Activated CD4-positive, alpha-beta T cell treated with anti-CD3 and anti-CD28 coated beads for 4 hours (primary cell): ENCODE measurements at regions not wholly inside any gene's neighbourhood (a gene's known extent, or its start where the extent isn't known, plus 50 kb on each side); places are given as distances from the start of the nearest gene placed in this dataset.
A peak's percentile ranks its signal among the peaks of the same experiment; 100 is the strongest.
"Not testable (repeated sequence)": the region's sequence is repeated elsewhere in the genome, so short reads cannot be mapped to it uniquely, and the experiment has no call there.

Experiments used
- DNase-seq, 2 donors: peaks; one replicate each; pipeline ENCODE4 v3.0.0-alpha.2; 2020

DNA sequence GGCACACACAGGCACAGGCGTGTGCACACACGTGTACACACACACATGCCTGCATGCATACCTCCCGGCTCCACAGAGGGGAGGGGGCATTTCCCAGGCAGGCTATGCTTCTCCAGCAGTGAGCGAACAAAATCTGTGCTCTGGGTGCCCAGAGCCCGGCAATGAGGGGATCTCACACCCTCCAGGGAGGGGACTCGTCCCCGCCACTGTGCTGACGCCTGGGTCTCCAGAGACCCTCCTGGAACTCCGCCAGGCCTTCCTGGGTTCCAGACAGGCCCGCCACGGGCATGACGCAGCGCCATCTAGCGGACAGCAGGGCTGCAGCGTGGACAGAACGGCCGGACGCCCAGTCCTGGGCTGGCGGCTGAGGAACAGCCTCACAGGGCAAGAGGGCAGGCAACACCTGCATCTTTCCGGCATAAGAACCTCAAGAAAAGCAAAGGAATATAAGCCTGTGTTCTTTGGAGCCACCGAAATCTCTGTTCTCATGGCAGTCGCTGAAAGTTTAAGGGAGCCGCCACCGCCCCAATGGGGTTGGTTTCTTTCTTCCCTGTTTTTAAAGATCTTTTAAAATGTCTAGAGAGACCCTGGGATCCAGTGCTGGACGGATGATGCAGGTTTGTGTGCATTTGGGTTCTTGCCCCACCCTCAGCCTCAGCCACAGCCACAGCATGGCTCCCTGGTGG lies 135.6 kb upstream of the PPP1R26 start:
- peak; percentile 17 to 26 for DNase-seq

DNA sequence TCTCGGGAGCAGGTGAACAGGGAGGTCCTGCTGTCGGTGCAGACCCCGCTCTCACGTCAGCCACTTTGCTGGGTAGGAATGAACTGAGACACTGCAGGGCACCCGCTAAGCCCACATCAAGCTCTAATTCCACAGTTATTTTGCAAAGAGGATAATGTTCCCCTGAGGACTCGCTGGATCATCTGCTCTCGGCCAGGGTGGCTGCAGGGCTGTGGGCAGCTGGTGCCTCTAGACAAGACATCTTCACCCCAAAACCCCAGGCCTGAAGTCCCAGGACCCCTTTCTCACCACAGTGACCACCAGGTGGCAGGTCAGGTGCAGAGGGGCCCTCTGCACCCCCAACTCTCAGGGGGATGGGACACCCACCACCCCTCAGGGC lies 135.1 kb upstream of the PPP1R26 start:
- DNase-seq = no peak

DNA sequence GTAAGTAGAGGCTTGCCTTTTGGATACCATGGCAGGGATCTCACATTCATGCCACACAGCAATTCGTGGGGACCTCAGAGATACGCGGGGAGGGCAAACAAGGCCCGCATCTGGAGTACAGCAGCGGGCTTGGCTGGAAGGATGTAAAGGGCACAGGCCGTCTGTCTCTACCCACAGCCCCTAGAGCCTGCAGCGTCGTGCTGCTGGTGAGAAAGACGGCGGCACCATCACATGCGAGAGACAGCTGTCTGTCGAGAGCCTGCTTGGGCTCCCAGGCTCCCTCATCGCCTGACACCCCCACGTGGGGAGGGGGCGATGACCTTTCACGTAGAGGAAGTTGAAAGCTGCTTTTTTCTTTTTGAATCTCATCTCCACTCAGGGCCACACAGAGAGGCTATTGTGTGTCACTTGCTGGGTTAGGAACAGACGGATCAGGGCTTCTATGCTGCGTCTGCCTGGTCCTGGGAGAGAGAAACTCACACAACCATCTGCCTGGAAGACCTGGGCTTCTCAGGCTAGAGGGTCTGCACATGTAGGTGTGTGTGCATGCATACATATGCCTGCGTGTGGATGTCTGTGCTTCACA lies 134.6 kb upstream of the PPP1R26 start:
- no peak for DNase-seq

DNA sequence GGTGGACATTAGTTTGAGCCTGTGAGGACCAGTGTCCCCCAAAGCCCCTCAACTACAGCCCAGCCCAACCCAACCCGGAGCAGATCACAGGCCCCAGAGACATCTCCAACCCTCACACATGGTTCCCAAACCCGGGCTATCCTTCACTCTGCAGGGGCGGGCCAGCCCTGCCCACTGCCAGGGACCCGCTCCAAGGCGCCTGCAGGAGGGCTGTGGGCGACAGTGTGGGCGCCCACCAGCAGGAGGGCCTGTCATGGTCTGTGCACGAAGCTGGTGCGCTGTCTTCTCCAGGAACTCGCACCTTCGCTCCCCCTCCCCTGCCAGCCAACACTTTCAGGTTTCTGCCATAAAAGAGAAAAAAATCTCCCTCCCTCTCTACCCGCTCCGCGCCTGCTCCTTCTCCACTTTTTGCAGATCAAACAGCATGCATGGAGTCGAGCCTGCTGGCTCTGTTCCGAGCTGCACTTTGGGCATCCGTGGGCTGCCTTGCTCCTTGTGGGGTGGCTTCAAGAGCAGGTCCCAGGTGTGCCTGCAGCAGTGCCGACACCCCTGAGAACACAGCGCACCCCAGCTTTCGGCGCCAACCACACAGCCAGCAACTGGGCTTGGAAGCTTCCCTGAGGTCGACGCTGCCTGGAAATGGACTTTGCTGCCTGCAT lies 133.7 kb upstream of the PPP1R26 start:
- DNase-seq = no peak

DNA sequence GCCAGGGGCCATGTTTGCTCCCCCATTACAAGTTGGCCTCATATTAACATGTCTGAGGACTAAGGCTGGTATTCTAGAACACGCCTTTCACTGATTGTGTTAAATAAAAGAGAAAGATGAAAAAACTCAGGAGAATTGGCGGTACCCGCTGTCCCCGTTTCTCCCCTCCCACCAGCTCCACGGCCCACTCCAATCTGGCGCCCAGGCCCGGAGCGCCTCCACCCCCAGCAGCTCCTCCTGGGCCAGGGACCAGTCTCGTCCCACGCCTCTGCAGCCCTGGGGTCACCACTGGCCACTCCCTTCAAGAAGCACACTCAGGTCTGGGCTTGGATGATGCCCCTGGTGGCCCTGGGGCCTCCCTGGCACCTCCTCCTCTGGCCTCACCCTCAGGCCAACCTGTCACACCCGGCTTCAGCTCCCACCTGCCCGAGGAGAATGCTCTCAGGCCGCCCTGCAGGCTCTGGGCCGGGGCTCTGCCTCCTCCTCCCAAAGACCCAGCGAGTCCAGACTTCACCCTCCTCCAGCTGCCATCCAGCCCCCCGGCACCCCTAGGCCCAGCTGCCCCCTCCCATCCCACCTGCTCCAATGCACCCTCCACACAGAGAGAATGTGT lies 133.0 kb upstream of the PPP1R26 start:
- DNase-seq = no peak

DNA sequence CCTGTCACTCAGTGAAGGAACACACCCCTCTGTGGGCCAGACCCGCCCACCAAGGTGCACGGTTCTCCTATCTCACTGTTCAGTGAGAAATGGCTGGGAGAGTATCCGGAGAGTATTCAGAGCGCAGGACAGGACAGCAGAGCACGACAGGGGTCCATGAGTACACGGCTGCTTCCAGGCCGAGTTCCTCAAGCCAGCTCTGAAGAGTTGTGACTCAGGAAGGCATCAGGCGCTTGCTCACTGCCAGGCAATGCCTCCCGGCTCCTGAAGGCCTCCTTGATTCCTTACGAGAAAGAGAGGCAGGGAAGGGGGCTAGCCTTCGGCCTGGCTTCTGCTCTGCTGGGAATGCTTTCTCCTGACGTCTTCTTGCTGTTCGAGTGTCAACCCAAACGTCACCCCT lies 132.1 kb upstream of the PPP1R26 start:
- no peak for DNase-seq

DNA sequence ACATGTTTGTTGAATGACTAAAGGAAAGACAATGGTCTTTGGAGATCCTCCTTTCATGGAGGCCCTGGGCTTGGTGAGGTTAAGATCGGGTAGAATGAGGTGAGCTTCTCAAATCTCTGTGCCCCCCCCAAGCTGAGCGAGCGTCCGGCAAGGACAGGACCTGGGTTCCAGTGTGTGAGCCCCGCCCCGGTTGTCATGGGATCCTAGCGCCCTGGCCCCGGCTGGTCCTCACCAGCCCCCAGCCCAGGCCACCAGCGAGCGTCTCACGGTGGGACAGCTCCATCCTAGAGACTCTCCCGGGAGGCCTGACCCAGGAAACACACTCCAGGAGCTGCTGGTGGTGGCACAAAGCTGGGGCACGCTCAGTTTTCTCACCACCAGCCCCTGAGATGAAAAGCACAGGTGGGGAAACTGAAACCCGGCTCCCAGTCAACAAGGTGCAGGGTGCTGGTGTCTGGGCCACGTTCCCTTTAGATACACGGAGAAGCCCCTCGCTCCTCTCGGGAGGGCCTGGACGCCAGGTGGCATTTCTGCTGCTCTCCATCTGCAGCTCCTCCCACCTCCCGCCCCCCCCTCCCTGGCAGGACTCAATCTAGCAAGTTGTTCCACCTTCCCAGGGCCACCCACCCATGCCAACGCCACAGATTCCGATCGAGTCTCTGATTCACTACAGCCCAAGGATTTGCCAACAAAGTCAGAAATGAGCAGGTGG lies 131.3 kb upstream of the PPP1R26 start:
- DNase-seq = no peak

DNA sequence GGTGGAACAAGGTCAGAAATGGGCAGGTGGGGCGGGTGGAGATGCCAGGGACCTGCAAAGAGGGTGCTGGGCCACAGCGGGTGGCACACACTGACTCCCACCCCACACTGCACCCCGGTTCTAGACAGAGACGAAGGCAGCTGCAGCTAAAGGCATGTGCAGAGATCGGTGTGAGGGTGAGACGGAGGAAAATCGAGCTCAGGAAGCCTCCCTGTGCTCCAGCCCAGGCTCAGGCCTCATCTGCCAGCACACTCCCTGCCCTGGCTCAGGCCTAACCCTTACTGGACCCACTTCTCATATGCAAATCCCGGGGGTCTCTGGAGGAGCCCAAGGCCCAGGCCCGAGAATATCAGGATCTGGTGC lies 130.8 kb upstream of the PPP1R26 start:
- no peak for DNase-seq

DNA sequence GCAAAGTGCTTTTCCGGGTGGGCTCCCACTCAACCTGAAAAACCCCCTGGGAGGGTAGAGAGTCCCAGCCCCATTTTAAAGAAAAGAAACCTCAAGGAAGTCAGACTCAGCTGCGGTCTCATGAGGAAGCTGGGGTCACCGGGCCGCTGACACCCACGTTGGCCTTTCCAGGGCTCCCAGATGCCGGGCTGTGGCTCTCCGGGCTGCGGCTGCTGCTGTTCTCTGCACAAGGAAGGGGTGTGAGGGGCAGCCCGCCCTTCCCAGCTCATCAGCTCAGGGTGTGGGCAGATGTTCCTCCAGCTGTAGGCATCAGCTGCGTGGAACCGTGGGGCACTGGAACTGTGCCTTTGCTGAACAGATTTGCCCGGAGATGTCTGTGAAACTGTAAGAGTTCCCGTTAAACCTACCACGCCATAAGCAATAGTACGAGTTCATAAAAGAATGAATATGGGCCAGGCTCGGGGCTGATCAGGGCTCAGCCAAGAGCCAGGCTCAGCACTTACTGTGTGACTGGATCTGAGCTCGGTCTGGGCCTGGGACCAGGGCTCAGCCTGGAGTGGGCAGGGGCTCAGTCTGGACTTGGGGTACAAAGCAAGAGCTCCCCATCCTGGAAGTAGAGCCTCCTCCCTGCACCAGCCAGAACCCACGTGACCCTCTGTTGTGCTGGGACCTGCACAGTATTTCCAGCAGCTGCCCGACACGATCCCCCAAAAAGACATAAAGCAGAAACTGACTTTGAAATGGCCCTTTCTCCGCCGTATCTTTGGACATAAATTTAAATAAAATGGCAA lies 130.2 kb upstream of the PPP1R26 start:
- DNase-seq = no peak

DNA sequence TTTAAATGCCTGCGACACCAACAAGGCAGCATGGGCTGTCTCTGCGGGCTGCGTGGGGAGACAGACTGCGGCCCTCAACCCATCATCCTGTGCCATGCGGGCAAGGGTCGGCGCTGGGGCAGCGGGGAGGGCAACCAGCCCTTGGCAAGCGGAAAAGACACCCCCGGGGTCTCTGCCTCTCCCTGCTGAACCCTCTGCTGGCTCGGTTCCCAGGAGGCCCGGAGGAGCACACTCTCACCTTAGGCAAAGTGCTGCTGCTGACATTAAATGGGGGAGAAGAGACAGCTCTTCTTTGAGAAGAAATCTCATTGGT lies 129.6 kb upstream of the PPP1R26 start:
- DNase-seq = no peak

DNA sequence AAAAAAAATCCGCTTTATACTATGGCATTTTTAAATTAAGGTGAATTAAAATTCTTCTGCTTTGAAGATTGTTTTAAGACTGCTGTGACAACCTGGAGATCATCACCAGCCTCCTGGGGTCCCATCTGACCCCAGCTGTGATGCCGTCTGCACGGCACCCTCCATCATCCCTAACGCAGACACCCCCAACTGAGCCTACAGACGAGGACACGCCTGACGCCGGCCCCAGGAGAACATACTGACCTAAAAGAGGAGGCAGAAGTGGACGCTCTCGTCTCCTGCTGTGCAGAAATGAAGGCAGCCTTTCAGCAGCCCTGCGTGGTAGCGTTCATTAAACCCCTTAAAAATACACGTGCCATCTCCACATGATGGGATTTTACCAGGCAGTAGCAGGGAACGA lies 125.6 kb upstream of the PPP1R26 start:
- no peak for DNase-seq

DNA sequence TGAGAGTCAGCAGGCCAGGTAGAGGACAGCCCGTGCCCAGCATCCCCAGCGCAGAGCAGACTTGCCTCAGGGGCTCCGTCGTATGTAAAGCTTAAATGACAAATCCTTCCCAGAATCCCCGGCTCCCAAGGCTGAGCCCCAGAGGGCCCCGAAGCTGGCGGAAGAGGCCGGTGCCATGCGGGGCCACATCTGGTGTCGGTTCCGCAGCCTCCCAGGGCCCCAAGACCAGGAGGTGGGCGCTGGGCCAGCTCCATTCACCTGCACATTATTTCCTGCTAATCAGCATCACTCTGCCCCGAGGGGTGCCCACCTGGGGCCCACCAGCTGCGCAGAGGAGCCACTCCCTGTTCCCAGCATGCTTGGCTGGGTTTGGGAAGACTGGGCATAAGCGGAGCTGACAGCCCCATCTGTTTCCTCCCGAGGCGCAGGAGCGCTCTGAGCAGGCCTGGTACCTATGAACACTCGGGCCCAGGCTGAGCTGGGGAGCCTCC lies 124.0 kb upstream of the PPP1R26 start:
- no peak for DNase-seq

DNA sequence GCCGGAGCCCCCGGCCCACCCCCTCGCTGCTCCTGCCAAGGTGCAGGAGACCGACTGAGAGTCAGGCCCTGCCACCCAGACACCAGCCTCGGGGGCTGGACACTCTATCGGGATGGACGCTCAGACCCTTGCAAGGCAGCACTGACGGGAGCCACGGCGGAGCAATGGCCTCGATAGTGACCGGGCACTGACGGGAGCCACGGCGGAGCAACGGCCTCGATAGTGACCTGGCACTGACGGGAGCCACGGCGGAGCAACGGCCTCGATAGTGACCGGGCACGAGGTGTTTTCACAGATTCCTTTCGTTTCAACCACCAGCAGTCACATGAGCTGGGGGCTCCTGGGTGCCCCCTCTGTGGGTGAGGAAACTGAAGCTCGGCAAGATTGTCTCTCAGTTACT lies 123.6 kb upstream of the PPP1R26 start:
- no peak for DNase-seq

DNA sequence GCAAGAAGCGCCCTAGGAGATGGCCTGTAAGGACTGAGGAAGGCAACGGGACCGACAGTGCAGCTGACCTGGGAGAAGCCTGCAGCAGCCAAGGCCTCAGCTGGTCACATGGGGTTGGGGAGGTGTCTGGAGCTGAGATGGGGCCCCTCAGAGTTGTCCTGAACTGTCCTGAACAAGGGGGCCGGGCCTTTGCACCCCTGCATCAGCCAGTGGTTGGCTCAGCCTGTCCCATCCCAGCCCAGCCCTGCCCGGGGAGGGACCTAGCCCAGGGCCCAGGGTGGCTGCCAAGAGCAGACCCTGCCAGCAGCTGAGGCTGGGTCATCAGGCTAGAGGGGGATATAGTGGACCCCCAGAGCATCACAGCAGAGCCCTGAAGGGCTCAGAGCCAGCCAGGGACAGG lies 122.8 kb upstream of the PPP1R26 start:
- no peak for DNase-seq

DNA sequence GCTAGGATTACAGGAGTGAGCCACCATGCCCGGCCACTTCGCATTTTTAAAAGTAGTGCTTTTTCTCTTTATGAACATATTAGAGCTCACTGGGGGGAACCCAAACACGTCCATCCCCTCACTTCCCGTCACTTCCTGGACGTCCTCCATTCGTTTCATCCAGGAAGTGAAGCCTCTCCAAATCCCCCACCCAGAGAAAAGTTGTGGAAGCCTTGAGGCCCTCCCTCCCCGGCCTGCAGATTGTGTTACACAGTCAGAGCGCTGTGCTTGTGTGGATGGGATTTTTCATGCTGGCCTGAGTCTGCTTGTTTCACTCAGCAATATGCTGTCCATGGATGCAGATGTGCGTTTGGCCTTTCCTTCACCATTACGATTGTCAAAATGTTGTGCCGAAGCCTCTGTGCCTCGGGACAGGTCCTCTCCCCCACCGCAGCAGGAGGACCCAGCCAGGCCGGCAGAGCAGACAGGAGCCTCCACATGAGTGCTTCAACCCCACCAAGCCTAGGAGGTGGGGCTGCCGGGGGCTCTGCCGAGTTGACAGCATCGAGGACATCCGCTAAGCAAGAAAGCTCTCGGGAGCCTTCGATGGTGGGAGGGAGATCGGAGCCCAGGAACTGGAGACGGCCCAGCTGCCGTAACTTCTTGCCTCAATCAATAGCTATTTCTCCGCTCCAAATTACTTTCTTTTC lies 121.6 kb upstream of the PPP1R26 start:
- DNase-seq = no peak

DNA sequence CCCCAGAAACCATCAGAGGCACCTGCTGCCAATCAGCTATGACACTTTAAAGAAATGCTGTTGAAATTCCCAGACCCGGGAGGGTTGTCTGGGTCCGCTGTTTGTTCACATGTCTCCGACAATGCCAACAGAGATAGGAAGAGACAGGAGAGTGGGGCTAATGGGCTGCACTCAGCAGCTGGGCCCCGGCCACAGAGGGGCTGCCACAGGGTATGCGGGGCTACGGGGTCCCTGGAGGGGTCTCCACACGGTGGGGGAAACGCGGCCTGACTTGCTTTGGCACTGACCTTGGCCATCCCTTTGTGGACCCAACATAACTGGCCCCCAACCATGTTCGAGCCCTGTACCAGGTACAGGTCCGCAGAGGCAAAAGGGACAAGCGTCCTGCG lies 121.0 kb upstream of the PPP1R26 start:
- DNase-seq = no peak

DNA sequence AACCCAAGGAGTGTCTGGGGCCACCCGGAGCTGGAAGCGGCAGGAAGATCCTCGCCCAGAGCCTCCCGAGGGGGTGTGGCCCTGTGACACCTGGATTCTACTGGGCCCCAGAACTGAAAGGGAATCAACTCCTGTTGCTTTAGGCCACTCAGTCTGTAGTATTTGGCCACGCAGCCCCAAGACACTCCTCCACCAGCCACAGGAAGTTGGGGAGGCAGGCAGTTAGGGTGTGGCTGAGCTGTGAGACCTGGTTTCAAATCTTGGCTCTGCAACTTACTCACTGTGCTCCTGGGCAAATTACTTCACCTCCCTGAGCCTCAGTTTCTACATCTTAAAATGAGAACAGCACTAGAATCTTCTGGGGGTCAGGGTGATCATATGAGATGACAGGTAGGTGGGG lies 119.8 kb upstream of the PPP1R26 start:
- no peak for DNase-seq

DNA sequence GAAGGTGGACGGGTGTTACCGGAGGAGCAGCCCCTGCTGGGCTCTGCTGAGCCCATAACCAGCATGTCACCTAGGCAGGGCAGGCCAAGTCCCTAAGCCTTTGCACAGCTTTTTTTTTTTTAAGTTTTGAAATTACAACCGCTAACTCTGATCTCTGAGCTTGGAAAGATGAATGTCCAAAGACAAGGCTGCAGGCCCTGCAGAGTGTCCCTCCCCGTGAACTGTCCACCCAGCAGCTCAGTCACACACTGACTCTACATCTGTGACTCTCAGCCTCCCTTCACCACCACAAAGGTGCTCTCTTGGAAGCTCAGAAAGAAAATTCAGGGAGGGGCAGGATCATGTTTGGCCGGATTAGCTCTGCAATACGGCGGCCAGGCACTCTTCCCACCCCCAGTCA lies 119.0 kb upstream of the PPP1R26 start:
- no peak for DNase-seq

DNA sequence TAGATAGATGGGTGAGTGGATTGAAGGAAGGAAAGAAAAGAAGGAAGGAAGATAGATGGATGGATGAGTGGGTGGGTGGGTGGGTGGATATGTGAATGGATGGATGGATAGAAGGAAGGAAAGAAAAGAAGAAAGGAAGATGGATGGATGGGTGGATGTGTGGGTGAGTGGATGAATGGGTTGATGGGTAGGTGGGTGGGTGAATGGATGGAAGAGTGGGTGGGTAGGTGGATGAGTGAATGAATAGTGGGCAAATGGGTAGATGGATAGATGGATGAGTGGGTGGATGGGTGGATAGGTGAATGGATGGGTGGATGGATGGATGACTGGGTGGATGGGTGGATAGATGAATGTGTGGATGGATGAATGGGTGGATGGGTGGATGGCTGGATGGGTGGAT lies 117.9 kb upstream of the PPP1R26 start:
- DNase-seq = not testable (repeated sequence)

DNA sequence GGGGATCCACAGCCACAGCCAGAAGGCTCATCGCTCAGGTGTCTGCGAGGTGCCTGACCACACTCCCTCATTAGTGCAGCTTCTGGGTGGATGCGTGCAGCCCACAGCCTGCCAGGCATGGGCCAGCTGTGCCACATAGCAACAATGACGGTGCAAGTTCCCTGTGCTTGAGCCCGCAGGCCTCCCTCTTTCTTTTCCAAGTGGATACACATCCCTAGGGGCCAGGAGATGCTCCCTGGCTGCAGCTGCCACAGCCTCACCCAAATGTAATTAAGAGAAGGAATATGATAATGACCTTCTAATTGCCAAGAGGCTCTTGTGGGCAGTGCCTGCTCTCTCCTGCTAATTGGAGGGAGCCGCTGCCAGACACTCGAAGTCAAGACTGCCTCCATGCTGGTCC lies 116.0 kb upstream of the PPP1R26 start:
- no peak for DNase-seq

DNA sequence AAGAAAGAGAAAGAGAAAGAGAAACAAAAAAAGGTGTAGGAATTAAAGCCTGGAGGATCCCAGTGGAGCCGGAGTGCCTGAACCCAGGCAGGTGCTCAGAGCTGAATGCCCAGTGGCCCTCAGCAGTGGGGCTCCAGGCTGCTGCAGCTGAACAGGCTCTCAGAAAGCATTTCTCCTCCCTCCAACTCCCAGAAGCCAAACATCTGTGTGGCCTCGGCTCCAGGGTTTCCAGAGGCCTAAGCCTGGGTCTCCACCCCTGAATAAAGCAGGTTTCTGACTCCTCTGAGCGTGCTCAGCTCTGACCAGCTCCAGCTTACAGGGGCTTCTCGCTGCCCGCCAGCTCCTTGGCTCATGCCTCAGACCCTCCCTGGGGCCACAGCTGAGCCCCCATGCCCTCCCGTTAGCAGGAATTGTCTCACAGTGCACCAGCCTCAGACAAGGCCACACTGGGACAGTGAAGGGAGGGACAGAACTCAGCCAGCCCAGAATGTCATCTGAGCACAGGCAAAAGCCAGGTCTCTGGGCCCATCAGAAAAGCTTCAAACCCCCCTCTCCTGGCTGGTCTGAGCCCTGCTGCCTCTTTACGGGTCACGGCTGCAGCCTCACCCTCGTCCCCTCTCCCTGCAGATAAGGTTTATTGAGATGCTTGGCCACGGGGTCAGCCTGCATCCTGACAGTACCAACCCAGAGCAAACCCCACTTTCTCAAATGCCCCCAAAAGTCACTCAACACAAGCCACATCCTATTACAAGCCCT lies 114.4 kb upstream of the PPP1R26 start:
- no peak for DNase-seq
